Transverse colon (tissue), 4 donors: ENCODE measurements at regions not wholly inside any gene's neighbourhood (a gene's known extent, or its start where the extent isn't known, plus 50 kb on each side); places are given as distances from the start of the nearest gene placed in this dataset.

ENCODE experiments used
- CTCF ChIP-seq, 5 experiments: fragments of 200-600 bp in 3 of 5; fragments of 450-650 bp in 2 of 5; sonication (generic) in 3 of 5; IDR thresholded peaks; 1 replicate in 2 of 5; 2 replicates in 3 of 5; pipeline ENCODE4 v1.5.1; 2016 to 2017; ENCODE audit warnings: antibody characterized with exemption in 5 of 5, inconsistent platforms in 3 of 5, mild to moderate bottlenecking in 2 of 5, moderate library complexity in 1 of 5
- EP300 ChIP-seq: sonication (generic); formaldehyde crosslinking; IDR thresholded peaks from one replicate; pipeline ENCODE4 v1.6.1; 2017; ENCODE audit warnings: antibody characterized with exemption, low read depth
- POLR2AphosphoS5 ChIP-seq, 3 donors: sonication (generic); formaldehyde crosslinking; IDR thresholded peaks; one replicate each; pipeline ENCODE4 v1.6.1; 2016; ENCODE audit warnings: antibody characterized with exemption in 3 of 3

GRCh38 chr2:20150110-20150706 is 74.7 kb downstream of the SDC1 start:
- no peak for TF ChIP-seq CTCF (IDR thresholded peaks at IDR 0.05)
- no peak for TF ChIP-seq POLR2AphosphoS5 (IDR thresholded peaks at IDR 0.05)
- no peak for TF ChIP-seq EP300
